HG03139 (cell line): ENCODE measurements at regions not wholly inside any gene's neighbourhood (a gene's known extent, or its start where the extent isn't known, plus 50 kb on each side); places are given as distances from the start of the nearest gene placed in this dataset.
"Not testable (repeated sequence)": the region's sequence is repeated elsewhere in the genome, so short reads cannot be mapped to it uniquely, and the experiment has no call there.

Source experiments
- ATAC-seq: cut with Tn5 transposase; IDR thresholded peaks from one replicate; pipeline ENCODE4 v1.9.1; 2021; ENCODE audit not compliant: unreplicated experiment

DNA sequence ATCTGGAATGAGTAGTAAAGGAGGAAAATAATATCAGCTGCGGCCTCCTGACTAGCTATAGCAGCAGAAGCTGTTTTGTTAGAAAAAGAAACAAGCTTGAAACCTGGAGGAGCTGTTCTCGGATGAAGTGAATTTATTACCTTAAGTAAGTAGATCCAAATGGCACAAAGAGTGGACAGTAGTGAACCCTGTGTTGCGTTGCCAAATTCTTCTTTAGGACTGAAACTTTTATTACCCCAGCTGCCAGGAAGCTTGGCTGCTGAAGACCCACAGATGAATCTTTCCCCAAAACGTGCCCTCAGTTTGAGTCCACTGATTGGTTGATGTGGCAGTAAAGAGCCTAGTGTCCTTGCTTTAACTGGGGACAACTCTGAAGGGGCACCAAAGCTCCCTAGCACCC, 366.8 kb upstream of the GBE1 start:
- ATAC-seq, result no peak

DNA sequence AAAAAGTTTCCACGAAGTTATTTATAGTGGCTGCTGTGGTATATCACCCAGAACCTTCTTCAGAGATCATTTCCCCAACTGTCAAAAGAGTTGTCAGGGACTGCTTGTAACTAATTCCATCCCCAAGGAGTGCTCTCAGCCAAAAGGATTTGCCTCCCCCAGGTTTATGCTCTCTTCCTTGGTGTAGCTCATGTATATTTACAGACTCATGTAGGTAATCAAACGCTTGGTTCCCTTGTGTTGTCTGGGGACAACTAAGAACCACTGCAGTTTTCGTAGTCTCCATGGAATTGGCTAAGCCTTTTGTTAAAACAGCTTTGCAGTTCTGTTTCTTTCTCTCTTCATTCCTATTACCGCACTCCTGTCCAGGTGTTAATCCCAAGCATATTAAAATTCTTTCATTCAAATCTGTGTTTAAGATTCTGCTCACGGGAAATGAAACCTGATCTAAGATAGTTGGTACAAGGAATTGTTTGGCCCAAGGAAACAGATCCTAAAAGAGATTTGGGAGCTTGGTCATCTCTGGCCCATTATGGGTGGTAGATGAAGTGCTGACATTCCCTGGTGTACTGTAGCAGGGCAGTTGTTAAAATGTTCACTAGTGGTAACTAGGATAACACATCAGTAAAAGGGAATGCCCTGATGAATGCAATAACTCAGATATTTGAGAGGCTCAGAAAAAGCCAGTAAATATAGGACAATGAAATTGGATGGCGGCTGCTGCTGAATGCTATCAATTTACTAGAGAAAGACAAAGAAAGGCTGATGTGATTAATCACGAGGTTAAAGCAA, 361.3 kb upstream of the GBE1 start:
- ATAC-seq, result no peak

DNA sequence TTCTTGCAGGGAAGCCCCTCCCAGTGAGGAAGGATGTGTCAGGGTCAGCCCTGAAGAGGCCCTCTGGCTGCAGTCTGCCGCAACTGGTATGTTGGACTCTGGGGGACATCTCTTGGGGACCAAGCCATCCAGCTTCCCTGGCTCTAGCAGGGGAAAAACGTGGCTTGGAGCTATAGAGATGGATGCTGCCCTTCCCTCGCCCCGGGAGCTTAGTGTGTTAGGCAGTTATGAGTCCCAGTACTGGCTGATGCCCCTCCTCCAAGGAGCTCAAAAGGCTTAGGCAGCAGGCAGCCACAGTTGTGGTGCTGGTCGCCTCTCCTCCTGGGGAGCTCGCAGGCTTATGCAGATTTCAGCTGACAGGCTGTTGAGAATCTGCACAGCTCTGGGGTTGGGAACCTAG, 353.1 kb upstream of the GBE1 start:
- ATAC-seq, result no peak

DNA sequence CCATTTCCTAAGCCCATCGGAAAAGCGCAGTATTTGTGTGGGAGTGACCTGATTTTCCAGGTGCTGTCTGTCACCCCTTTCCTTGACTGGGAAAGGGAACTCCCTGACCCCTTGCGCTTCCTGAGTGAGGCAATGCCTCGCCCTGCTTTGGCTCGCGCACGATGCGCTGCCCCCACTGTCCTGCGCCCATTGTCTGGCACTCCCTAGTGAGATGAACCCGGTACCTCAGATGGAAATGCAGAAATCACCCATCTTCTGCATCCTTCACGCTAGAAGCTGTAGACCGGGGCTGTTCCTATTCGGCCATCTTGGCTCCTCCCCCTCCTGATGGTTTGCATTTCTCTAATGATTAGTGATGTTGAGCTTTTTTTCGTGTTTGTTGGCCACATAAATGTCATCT, 349.3 kb upstream of the GBE1 start:
- ATAC-seq, result not testable (repeated sequence)

DNA sequence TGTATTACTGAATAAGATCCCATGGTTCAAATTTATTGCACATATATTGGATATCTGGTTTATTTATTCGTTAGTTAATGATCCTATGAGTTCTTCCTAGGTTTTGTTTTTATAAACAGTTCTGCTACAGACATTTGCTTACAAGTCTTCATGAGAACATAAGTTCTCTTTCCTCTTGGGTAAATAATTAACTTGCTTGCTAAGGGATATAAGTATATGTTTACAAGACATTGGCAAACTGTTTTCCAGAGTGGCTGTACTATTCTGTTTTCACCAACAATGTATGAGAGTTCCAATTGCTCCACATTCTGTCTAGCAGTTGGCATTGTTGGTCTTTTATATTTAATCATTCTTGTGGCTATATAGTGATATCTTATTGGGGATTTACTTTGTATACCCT, 341.8 kb upstream of the GBE1 start:
- no peak for ATAC-seq

DNA sequence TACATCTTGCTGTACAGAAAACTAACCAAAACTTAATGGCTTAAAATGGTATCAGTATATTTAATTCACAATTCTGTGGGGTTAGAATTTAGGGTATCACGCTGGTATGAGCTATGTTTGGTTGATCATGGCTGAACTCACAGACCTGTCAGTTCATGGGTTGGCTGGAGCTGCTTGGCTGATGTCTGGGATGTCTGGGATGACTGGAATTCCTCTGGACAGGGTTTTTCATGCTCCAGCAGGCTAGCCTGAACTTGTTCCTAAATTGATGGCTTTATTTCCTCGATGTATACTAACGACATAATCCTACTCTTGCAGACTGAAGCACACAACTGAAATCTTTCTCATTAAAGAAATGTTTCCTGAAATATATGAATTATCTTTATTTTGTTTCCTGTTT, 338.9 kb upstream of the GBE1 start:
- no peak for ATAC-seq

DNA sequence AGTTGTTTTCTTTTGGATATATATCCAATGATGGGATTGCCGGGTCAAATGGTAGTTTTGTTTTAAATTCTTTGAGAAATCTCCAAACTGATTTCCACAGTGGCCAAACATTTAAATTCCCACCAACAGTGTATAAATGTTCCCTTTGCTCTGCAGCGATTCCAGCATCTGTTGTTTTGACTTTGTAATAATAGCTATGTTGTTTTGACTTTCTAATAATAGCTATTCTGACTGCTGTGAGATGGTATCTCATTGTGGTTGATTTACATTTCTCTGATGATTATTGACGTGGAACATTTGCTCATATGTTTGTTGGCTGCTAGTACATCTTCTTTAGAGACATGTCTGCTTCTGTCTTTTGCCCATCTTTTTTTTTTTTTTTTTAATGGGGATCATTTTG, 332.2 kb upstream of the GBE1 start:
- ATAC-seq, result no peak

DNA sequence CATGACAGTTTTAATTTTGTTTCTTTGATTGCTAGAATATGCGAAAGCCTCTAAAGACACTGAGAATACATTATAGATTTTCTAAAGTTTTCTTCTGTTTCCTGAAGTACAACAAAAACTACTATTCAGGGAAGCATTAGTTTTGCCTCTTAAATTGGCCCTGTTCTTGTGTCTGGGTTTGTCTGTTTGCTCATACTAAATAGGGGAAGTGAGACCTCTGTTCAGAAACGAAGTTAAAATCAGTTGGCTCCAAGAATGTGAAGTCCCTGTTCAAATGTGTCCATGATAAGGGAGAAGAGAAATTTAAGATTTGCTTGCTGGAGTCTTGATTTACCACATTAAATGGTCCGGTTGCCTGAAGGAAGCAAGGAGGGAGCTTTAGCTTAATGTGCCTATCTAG, 327.3 kb upstream of the GBE1 start:
- ATAC-seq, result no peak

DNA sequence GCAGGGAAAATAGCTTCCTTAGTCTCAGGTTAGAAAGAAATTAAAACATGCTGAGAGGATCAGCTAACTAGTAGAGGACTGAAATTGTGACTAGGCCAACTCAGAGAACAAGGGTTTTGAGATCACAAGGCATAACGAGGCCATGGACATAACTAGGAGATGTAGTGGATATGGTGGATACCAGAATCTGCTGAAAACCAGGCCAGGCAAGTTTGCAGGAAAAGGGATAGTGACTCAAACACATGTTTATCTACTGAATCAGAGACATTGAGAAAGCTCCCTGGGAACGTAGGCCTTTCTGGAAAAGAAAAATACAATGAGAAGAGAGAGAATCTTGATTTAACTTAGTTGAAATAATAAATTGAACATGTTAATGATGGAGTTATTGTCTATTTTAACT, 326.5 kb upstream of the GBE1 start:
- ATAC-seq, result no peak

DNA sequence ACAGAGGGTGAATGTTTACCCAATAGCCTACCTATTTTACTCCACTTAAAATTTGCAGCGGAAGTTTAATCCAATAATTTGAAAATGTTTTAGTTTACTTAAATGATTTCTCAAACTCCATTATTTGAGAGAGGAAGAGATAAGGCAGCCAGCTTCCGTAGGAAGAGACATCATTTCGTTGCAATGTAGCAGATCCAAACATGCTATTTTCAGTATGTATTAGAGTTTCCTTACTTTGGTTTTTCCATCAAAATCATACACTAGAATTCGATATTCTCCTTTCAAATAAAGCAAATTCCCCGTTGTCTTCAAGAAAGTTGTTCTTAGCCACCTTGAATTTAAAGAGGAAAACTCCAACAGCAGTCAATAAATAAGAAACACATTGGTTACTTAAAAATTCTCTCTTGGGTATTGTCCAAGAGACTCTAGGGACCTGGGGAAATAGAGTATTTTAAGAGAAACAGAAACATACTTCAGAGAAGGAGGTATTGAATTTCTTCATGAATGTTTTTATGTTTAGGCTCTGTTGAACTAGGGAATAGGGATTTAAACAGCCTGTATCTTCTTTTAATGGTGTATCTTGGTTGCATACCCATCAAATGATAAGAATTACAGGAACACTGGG, 324.5 kb upstream of the GBE1 start:
- no peak for ATAC-seq

DNA sequence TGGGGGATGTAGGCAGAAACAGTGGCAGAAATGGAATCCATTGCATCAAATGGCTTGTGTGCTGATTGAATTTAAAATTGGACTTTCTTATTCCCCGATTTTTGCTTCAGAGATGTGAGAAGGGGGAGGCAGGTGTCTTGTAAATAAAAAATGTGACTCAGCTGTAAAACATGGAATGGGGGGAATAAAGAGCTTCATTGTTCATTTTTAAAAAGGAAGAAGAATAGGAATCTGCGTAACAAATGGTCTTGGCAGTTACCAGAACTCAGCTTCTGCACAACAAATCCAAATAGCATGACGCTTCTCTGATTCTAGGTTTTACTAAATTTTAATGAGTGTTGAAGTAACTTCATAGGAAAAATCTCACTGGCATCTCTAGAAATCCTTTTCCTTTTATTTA, 323.9 kb upstream of the GBE1 start:
- ATAC-seq, result no peak

DNA sequence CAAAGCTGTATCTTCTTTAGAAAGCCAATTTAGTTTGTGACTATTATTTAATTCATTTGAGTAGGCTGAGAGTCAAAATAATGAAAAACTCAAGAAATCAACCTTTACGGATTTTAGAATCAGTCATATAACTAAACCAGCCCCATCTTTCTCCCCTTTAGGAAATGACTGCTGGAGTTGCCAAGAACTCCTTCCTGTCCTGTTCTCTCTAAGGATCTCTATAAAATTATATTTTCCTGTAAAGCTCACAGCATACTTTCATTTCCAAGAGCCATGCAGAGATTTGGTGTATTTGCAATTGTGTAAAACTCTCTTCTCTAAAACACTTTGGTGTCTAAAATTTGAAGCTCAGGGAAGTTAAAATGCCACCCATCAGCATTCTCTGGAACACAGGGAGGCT, 323.4 kb upstream of the GBE1 start:
- ATAC-seq, result no peak

DNA sequence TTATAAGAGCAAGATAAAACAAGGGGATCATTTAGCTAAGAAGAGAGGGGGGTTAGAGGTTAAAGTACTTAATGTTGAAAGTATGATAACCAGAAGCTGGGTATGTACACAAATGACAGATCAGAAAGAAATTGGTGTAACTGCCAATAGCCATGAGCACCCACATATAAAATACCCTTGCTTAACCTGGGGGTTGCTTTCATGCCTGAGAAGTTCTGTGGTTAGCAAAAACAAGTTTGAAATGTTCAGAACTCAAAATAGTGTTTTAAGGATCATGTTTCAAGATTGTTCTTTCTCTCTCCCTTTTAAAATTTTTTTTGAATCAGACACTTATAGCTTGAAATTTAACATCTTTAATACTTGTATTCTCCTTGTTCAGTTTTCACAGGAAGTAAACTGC, 321.4 kb upstream of the GBE1 start:
- ATAC-seq, result no peak

DNA sequence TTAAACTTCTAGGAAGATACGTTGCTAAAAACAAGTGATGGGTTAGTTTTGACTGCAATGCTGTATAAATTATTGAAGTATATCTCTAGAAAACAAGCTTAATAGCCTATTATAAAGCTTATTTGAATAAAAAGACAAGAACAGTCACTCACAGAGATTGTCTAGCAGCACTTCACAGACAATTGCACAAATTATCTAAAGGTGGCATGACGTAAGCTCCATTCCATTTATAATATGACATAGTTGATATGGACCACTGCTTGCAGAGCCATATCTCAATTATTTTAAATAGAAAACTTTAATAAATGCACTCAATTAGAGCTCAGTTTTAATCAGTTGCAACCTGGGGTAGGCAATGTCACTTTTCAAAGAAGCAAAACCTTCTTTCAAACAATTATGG, 319.9 kb upstream of the GBE1 start:
- ATAC-seq, result no peak

DNA sequence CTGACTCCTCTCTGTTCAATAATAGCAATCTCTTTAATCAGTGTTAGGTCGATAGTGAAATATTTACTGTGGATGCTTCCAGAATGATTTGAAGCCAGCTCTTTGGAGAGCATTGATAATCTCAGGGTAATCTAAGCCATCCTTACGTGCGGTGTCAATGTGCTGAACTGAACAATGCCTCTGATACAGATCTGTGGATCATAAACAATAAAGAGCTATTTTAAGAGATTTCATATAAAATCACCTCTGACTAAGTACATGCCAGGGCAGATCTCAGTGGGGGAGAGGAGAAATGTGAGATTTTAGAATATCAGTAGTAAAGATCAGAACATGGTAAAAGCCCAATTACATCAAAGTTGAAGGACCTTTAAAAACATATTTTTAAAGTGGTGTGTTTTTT, 319.3 kb upstream of the GBE1 start:
- no peak for ATAC-seq

DNA sequence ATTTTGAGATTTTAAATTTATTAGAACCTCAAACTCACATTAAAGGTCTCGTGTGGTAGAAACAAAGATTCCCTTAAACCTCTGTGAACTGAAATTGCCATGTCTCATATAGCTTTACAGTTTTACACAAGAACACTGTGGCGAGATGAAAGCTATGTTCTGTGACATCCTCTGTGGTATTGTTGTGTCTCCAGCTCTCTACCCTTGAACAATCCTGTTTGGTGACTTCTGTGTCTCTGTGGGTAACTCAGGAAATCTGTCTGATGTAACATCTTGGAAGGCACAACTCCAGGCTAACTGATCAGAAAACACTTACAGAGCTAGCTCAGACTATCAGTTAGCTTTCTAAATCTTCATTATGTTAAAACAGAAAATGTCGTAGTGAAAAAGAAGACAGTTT, 318.8 kb upstream of the GBE1 start:
- no peak for ATAC-seq

DNA sequence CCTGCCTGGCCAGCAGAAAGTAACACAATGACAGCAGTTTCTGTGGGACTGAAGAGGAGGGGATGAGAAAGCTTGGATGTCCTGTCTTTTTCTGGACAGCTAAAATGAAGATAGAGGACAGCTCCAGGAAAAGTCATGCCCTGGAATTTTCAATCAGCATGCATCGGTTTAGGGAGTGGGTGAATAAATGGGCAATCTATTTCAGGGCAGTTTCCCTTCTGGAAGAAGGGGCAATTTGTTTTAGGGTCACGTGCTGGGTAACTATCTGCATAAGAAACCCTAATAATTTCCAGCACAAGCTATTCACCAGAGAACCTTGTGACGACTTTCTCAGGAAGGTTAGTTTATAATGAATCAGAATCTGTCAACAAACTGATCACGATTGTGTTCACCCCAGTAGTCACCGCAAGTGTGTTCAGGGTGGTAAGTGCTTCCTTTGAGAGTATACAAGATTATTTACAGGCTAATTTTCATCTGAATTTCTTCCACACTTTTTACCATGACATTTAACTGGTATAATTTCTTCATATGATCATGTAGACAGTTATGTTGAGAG, 318.0 kb upstream of the GBE1 start:
- ATAC-seq, result no peak

DNA sequence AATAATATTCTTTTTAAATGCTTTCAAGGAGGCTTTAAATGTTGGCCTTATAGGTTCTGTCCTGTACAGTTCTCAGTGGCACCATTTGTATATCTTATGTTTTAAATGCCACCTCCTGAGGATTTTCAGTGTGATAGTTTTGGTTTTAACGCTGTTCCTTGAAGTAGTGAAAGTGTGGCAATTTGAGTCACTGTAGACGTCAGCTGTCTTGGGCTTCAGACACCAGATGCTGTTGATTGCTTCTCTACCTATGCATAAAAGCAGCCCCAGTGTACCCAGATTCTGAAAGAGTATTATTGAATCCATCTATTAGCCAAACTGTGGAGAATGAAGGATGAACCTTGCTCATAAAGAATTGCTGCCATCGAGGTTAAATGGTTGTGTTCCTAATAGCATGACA, 316.8 kb upstream of the GBE1 start:
- no peak for ATAC-seq

DNA sequence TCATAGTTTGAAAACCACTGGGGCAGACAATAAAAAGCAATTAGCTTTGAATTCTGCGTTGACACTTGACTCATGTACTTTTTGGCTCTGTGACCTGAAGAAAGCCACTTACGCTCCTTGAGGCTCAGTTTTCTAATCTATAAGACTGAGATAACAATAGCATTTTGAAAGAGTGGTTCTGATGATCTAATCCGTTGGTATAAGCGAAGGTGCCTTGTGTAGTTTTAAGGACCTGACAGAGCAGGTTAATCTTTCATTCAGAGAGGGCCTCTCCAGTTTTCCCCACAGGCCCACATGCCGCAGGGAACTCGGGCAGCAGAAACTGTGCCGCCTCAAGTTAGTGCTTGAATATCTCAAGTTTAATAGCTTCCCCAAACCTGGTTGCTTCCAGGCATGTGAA, 306.0 kb upstream of the GBE1 start:
- ATAC-seq, result no peak

DNA sequence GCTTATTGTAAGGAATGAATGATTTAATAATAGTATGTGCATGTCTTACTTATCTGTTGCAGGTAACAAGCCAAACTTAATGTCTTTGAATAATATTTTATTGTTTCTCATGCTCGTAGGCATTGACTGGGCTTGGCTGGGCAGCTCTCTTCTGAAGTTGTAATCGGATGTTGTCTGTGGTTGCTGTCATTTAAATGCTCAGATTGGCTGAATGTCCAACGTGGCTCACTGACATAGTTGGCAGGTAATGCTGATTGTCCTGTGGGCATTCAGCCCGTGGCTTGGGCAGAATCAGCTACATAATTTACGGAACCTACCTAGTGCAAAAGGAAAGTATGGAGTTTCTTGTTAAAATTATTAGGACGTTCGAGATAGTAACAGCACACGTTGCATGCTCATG, 297.4 kb upstream of the GBE1 start:
- ATAC-seq, result no peak

DNA sequence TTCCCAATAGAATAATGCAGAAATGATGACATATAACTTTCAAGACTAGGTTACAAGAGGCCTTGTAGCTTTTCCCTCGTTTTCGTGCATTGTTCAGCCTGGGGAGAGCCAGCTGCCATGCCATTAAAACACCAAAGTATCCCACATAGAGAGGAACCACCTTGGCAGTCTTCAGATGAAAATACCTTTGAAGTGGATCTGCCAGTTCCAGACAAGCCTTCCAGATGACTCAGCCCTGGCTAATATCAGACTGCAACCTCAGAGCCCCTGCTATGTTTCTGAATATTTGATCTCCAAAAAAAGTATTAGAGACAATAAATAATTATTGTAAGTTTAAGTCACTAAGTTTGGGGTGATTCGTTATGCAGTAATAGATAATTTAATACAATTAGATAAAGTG, 294.3 kb upstream of the GBE1 start:
- no peak for ATAC-seq

DNA sequence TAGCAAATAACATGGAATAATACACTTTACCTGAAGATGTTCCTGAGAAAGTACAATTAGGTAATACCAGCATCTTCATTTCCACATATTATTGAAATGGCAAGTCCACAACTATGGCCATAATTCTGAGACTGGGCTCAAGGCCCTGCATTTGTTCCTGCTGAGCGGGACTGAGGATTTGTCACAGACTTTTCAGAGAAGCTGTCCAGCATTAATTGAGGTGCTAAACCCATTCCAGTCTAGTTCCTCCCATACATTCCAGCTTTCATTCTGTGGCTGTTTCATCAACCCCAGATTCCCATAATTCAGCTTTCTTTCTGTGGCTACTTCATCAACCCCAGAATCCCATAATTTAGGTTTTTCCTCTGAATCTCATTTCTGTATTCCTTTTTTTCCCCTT, 293.4 kb upstream of the GBE1 start:
- no peak for ATAC-seq

DNA sequence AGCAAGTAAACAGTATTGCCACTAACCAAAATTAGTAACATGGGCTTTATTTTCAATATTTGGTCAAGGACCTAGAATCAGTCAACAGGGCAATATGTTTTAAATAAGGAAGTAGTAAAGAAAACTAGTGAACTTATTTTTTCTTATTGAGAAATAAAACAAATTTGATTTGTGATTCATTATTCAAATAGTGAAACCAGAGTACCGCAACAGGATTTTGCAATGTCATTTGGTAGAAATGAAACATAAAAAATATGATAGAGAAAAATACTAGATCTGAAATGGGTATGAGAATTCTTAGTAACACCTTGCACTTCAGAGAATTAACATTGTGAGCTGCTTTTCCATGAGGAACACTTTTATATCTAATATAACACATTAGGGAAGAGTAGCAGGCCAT, 291.8 kb upstream of the GBE1 start:
- no peak for ATAC-seq
